ENCODE measurements at regions not wholly inside any gene's neighbourhood (a gene's known extent, or its start where the extent isn't known, plus 50 kb on each side); places are given as distances from the start of the nearest gene placed in this dataset.

- Histone ChIP-seq H3K4me1 (ENCODE audit: control insufficient read depth in 5 of 5, insufficient read depth in 5 of 5, low read length in 5 of 5) (no peaks in the 10 kb centered on the region), H3K9ac (ENCODE audit: insufficient read depth in 1 of 2, low read length in 2 of 2) (no peak overlapping the region), H3K27me3 (ENCODE audit: control insufficient read depth in 3 of 3, insufficient read depth in 3 of 3, low read length in 2 of 3) (peaks cover 0 to 14% (median 0%) of the 10 kb centered on the region in 3 donors), H3K36me3 (ENCODE audit: control insufficient read depth in 4 of 4, insufficient read depth in 4 of 4, low read length in 4 of 4) (no peaks in the 10 kb centered on the region), H3K4me3 (no peak overlapping the region), H3K9me3 (ENCODE audit: control insufficient read depth in 4 of 4, insufficient read depth in 3 of 4, low read length in 3 of 4) (peaks cover 0 to 2% (median 0%) of the 10 kb centered on the region in 4 donors), H3K27ac (ENCODE audit: low read depth in 1 of 2, low read length in 1 of 2) (no peak overlapping the region)
- DNase-seq (no peak), ATAC-seq (ENCODE audit: insufficient read depth, low FRiP score) (peak; percentile 64)
- WGBS, 2 donors: 76 to 80% methylated on average over 6 of the region's 6 CpGs
- TF ChIP-seq CTCF (IDR thresholded peaks at IDR 0.05; ENCODE audit: control extremely low read depth, extremely low read depth): no peak
Observed at GRCh38 chrX:94600077-94600476, 926.1 kb downstream of the FAM133A start.

GRCh38 chrX:94612140-94612539 lies 938.1 kb downstream of the FAM133A start:
- ATAC-seq (ENCODE audit: insufficient read depth, low FRiP score) (no peak), DNase-seq (no peak)
- Histone ChIP-seq H3K27ac (ENCODE audit: low read depth in 1 of 2, low read length in 1 of 2) (no peak overlapping the region), H3K4me1 (ENCODE audit: control insufficient read depth in 5 of 5, insufficient read depth in 5 of 5, low read length in 5 of 5) (no peaks in the 10 kb centered on the region), H3K9ac (ENCODE audit: insufficient read depth in 1 of 2, low read length in 2 of 2) (no peak overlapping the region), H3K4me3 (no peak overlapping the region), H3K27me3 (ENCODE audit: control insufficient read depth in 3 of 3, insufficient read depth in 3 of 3, low read length in 2 of 3) (peaks cover 0 to 2% (median 0%) of the 10 kb centered on the region in 3 donors), H3K9me3 (ENCODE audit: control insufficient read depth in 4 of 4, insufficient read depth in 3 of 4, low read length in 3 of 4) (peaks cover 0 to 2% (median 0%) of the 10 kb centered on the region in 4 donors), H3K36me3 (ENCODE audit: control insufficient read depth in 4 of 4, insufficient read depth in 4 of 4, low read length in 4 of 4) (no peaks in the 10 kb centered on the region)
- 88 to 93% methylated on average over 2 of the region's 2 CpGs for WGBS, 2 donors
- no peak for TF ChIP-seq CTCF (IDR thresholded peaks at IDR 0.05; ENCODE audit: control extremely low read depth, extremely low read depth)

DNA sequence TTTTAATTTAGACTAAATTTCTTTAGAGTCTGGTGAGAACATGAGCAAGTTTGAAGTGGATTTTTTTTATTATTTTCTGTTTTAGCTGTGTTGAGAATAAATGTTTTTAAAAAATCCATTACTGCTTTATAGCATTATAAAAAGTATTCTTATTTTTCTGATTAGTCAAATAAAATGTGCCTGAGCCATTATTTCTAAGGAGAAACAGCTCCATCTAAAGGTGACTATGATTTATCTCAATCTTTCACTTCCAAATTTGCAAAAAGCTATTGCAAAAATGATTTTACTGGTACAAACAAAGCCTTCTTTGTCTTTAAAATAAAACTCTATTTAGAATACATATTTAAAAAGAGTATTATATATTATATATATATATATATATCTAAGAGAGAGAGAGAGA lies 959.2 kb downstream of the FAM133A start:
- Histone ChIP-seq H3K36me3 (ENCODE audit: control insufficient read depth in 4 of 4, insufficient read depth in 4 of 4, low read length in 4 of 4) (no peaks in the 10 kb centered on the region), H3K27ac (ENCODE audit: low read depth in 1 of 2, low read length in 1 of 2) (no peak overlapping the region), H3K4me3 (no peak overlapping the region), H3K4me1 (ENCODE audit: control insufficient read depth in 5 of 5, insufficient read depth in 5 of 5, low read length in 5 of 5) (no peaks in the 10 kb centered on the region), H3K27me3 (ENCODE audit: control insufficient read depth in 3 of 3, insufficient read depth in 3 of 3, low read length in 2 of 3) (peaks cover 0 to 4% (median 0%) of the 10 kb centered on the region in 3 donors), H3K9ac (ENCODE audit: insufficient read depth in 1 of 2, low read length in 2 of 2) (no peak overlapping the region), H3K9me3 (ENCODE audit: control insufficient read depth in 4 of 4, insufficient read depth in 3 of 4, low read length in 3 of 4) (peaks cover 0 to 11% (median 3%) of the 10 kb centered on the region in 4 donors)
- no peak for TF ChIP-seq CTCF (IDR thresholded peaks at IDR 0.05; ENCODE audit: control extremely low read depth, extremely low read depth)
- no peak for ATAC-seq (ENCODE audit: insufficient read depth, low FRiP score)
- DNase-seq: no peak

GRCh38 chrX:94635003-94635402 lies 961.0 kb downstream of the FAM133A start:
- H3K9ac ChIP-seq (ENCODE audit: insufficient read depth in 1 of 2, low read length in 2 of 2): no peak overlapping the region
- 85 to 90% methylated on average over 3 of the region's 3 CpGs for WGBS, 2 donors
- TF ChIP-seq CTCF (IDR thresholded peaks at IDR 0.05; ENCODE audit: control extremely low read depth, extremely low read depth): no peak
- no peak overlapping the region for H3K4me3 ChIP-seq
- no peak overlapping the region for H3K27ac ChIP-seq (ENCODE audit: low read depth in 1 of 2, low read length in 1 of 2)
- no peak for DNase-seq
- peaks cover 0 to 11% (median 3%) of the 10 kb centered on the region in 4 donors for H3K9me3 ChIP-seq (ENCODE audit: control insufficient read depth in 4 of 4, insufficient read depth in 3 of 4, low read length in 3 of 4)
- peaks cover 0 to 4% (median 0%) of the 10 kb centered on the region in 3 donors for H3K27me3 ChIP-seq (ENCODE audit: control insufficient read depth in 3 of 3, insufficient read depth in 3 of 3, low read length in 2 of 3)
- no peak for ATAC-seq (ENCODE audit: insufficient read depth, low FRiP score)
- no peaks in the 10 kb centered on the region for H3K36me3 ChIP-seq (ENCODE audit: control insufficient read depth in 4 of 4, insufficient read depth in 4 of 4, low read length in 4 of 4)
- H3K4me1 ChIP-seq (ENCODE audit: control insufficient read depth in 5 of 5, insufficient read depth in 5 of 5, low read length in 5 of 5): no peaks in the 10 kb centered on the region

Data from lung (tissue), 11 donors.